ENCODE measurements at regions not wholly inside any gene's neighbourhood (a gene's known extent, or its start where the extent isn't known, plus 50 kb on each side); places are given as distances from the start of the nearest gene placed in this dataset.
"Not testable (repeated sequence)": the region's sequence is repeated elsewhere in the genome, so short reads cannot be mapped to it uniquely, and the experiment has no call there.

GRCh38 chr2:194802589-194802988, 854.4 kb upstream of the SLC39A10 start:
- H3K27ac ChIP-seq, result no peak overlapping the region
- no peaks in the 10 kb centered on the region for H3K4me1 ChIP-seq
- H3K4me3 ChIP-seq, result no peak overlapping the region
- H3K9me3 ChIP-seq, result peaks cover 0 to 5% (median 2%) of the 10 kb centered on the region in 4 donors
- H3K36me3 ChIP-seq, result no peaks in the 10 kb centered on the region
- 49 to 68% (median 57%) methylated on average over 1 of the region's 1 CpG for WGBS, 5 donors
- no peak for TF ChIP-seq CTCF (IDR thresholded peaks at IDR 0.05)
- no peak for TF ChIP-seq POLR2AphosphoS5 (IDR thresholded peaks at IDR 0.05)
- no peak for TF ChIP-seq POLR2A (IDR thresholded peaks at IDR 0.05)
- no peak for TF ChIP-seq EP300 (IDR thresholded peaks at IDR 0.05)
- DNase-seq, result no peak
- H3K27me3 ChIP-seq, result no peaks in the 10 kb centered on the region
- intact Hi-C loops (cut with DNase I; ENCODE audit: low total_unique reads), result no loop called here

GRCh38 chr2:194787071-194787470, 870.0 kb upstream of the SLC39A10 start:
- DNase-seq; intact Hi-C loops (cut with DNase I; ENCODE audit: low total_unique reads); H3K27ac ChIP-seq; H3K4me3 ChIP-seq; H3K27me3 ChIP-seq; H3K4me1 ChIP-seq; H3K36me3 ChIP-seq: not testable (repeated sequence)
- peaks cover 0 to 11% (median 0%) of the 10 kb centered on the region in 4 donors for H3K9me3 ChIP-seq
- 73 to 89% (median 85%) methylated on average over 2 of the region's 2 CpGs for WGBS, 5 donors

GRCh38 chr2:194771394-194771793, 885.6 kb upstream of the SLC39A10 start:
- H3K9me3 ChIP-seq; H3K27ac ChIP-seq; H3K4me3 ChIP-seq; DNase-seq; intact Hi-C loops (cut with DNase I; ENCODE audit: low total_unique reads); H3K27me3 ChIP-seq; H3K4me1 ChIP-seq; H3K36me3 ChIP-seq: not testable (repeated sequence)
- 80 to 91% (median 85%) methylated on average over 2 of the region's 2 CpGs for WGBS, 5 donors

GRCh38 chr2:194769030-194769429, 888.0 kb upstream of the SLC39A10 start:
- H3K4me1 ChIP-seq, result no peaks in the 10 kb centered on the region
- TF ChIP-seq CTCF (IDR thresholded peaks at IDR 0.05), result no peak
- TF ChIP-seq POLR2A (IDR thresholded peaks at IDR 0.05), result no peak
- TF ChIP-seq EP300 (IDR thresholded peaks at IDR 0.05), result no peak
- no peak for TF ChIP-seq POLR2AphosphoS5 (IDR thresholded peaks at IDR 0.05)
- intact Hi-C loops (cut with DNase I; ENCODE audit: low total_unique reads), result no loop called here
- no peak for DNase-seq
- no peaks in the 10 kb centered on the region for H3K9me3 ChIP-seq
- H3K4me3 ChIP-seq, result no peak overlapping the region
- H3K27me3 ChIP-seq, result no peaks in the 10 kb centered on the region
- H3K36me3 ChIP-seq, result no peaks in the 10 kb centered on the region
- H3K27ac ChIP-seq, result no peak overlapping the region

- no peak for TF ChIP-seq POLR2AphosphoS5 (IDR thresholded peaks at IDR 0.05)
- DNase-seq, result no peak
- 54 to 76% (median 66%) methylated on average over 3 of the region's 3 CpGs for WGBS, 5 donors
- Histone ChIP-seq H3K9me3 (no peaks in the 10 kb centered on the region), H3K4me1 (no peaks in the 10 kb centered on the region), H3K36me3 (no peaks in the 10 kb centered on the region), H3K27ac (no peak overlapping the region), H3K4me3 (no peak overlapping the region), H3K27me3 (no peaks in the 10 kb centered on the region)
- intact Hi-C loops (cut with DNase I; ENCODE audit: low total_unique reads), result no loop called here
These were observed 891.3 kb upstream of the SLC39A10 start for GRCh38 chr2:194765723-194766122.

GRCh38 chr2:194750926-194751325, 906.1 kb upstream of the SLC39A10 start:
- no peaks in the 10 kb centered on the region for H3K9me3 ChIP-seq
- no peak overlapping the region for H3K4me3 ChIP-seq
- no peaks in the 10 kb centered on the region for H3K36me3 ChIP-seq
- no peaks in the 10 kb centered on the region for H3K27me3 ChIP-seq
- TF ChIP-seq CTCF (IDR thresholded peaks at IDR 0.05) (no peak), POLR2AphosphoS5 (IDR thresholded peaks at IDR 0.05) (no peak), POLR2A (IDR thresholded peaks at IDR 0.05) (no peak), EP300 (IDR thresholded peaks at IDR 0.05) (no peak)
- intact Hi-C loops (cut with DNase I; ENCODE audit: low total_unique reads), result no loop called here
- WGBS, 5 donors, result 93 to 100% (median 97%) methylated on average over 2 to 4 of the region's 4 CpGs
- no peak overlapping the region for H3K27ac ChIP-seq
- no peaks in the 10 kb centered on the region for H3K4me1 ChIP-seq
- no peak for DNase-seq

All from stomach (tissue), 8 donors.